LNCAP (cell line): ENCODE measurements at regions not wholly inside any gene's neighbourhood (a gene's known extent, or its start where the extent isn't known, plus 50 kb on each side); places are given as distances from the start of the nearest gene placed in this dataset.

ENCODE experiments used
- TF ChIP-seq, protein P1 (sequence below): fragments of 450-650 bp; IDR thresholded peaks from 2 replicates; pipeline ENCODE4 v1.5.1; 2017; ENCODE audit warnings: mild to moderate bottlenecking

DNA sequence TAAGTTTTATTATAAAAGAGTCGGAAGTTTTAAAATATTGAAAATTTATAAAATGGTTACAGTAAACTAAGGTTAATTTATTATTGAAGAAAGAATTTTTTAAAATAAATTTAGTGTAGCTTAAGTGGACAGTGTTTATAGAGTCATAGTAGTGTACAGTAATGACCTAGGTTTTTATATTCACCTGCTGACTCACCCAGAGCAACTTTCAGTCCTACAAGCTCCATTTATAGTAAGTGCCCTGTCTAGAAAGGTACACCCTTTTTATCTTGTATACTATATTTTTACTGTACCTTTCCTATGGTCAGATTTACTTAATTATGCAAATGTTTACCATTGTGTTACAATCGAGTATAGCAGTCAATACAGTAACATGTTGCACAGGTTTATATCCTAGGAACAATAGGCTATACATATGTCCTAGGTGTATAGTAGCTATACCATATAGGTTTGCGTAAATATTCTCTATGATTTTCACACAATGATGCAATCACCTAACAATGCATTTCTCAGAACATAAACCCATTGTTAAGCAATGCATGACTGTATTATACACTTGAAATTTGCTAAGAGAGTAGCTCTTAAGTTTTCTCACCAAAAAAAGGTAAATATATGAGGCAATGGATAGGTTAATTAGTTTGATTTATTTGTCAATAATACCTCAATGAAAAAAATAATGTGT is 106.9 kb upstream of the CD96 start:
- TF ChIP-seq, protein P1, sequence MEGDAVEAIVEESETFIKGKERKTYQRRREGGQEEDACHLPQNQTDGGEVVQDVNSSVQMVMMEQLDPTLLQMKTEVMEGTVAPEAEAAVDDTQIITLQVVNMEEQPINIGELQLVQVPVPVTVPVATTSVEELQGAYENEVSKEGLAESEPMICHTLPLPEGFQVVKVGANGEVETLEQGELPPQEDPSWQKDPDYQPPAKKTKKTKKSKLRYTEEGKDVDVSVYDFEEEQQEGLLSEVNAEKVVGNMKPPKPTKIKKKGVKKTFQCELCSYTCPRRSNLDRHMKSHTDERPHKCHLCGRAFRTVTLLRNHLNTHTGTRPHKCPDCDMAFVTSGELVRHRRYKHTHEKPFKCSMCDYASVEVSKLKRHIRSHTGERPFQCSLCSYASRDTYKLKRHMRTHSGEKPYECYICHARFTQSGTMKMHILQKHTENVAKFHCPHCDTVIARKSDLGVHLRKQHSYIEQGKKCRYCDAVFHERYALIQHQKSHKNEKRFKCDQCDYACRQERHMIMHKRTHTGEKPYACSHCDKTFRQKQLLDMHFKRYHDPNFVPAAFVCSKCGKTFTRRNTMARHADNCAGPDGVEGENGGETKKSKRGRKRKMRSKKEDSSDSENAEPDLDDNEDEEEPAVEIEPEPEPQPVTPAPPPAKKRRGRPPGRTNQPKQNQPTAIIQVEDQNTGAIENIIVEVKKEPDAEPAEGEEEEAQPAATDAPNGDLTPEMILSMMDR = no peak

DNA sequence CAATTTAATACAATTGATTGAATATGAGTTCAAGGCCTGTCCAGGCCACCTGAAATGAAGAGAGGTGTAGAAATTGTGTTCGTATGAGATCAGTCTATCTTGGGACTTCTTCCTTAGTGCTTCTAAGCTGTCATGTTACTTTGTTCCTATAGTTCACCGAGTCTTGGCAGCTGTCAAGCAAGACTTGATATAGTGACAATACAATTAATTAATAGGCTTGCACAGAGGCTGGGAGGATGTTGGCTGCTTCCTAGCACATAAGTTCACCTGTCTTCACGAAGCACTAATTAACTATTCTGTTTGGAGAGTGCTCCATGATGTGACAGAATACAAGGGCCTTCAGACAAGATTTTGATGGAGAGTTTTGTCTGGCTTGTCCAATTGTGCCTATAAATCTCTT is 103.7 kb upstream of the CD96 start:
- TF ChIP-seq, protein P1 = no peak

DNA sequence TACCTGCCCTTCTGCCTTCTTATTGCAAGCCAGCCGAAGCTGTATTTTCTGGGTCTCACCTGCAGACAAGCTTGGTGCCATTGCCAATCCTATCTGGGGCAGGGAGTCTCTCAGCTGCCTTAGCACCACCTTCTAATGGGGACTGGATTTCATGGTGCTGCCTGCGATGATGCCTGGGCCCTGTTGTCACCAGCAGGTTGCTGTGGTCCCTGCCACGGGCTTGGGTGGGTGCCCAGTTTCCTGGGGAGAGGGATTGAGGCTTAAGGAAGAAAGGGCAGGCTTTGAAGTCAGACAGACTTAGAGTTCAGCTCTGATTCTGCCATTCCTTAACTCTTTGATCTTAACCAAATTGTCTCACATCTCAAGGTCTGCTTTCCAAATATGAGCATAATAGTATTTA is 87.4 kb upstream of the CD96 start:
- TF ChIP-seq, protein P1 = no peak

DNA sequence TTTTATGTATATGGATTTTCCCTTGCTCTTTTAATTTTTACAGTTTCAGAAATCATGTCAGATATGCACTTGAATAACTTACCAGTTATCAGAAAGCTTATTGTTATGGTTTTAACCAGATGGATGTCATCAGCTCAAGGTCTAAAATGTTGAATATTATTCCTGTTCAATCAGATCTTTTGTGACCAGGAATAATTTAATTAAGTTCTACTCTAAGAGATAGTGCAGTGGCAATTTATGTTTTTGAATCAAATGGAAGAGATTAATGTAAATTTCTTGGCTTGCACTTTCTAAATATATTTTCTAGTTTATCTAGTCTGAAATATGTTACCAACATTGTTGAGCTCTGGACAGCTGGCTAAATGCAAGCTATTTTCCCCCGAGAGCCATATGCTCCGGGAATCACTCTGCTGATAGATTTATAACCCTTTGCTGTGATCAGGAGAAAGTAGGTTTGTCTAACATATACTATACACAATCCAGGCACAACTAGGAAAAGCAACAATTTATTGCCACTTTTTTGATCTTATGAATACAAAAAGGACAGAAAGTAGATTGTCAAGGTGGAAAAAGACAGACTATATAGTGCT is 76.8 kb upstream of the CD96 start:
- TF ChIP-seq, protein P1 = no peak

DNA sequence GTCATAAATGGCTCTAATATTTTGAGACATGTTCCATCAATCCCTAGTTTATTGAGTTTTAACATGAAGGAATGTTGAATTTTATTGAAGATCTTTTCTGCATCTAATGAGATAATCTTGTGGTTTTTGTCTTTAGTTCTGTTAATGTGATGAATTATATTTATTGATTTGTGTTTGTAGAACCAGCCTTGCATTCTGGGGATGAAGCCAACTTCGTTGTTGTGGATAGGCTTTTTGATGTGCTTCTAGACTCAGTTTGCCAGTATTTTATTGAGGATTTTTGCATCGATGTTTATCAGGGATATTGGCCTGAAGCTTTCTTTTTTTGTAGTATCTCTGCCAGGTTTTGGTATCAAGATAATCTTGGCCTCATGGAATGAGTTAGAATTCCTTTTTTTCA is 72.0 kb upstream of the CD96 start:
- TF ChIP-seq, protein P1 = no peak

DNA sequence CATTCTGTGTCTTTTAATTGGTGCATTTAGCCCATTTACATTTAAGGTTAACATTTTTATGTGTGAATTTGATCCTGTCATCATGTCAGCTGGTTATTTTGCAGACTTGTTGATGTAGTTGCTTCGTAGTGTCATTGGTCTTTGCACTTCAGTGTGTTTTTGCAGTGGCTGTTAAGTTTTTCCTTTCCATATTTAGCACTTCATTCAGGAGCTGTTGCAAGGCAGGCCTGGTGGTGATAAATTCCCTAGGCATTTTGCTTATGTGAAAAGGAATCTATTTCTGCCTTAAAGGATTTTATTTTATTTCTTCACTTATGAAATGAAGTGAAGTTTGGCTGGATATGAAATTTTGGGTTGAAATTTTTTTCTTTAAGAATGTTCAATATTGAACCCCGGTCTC is 70.2 kb upstream of the CD96 start:
- TF ChIP-seq, protein P1 = no peak

DNA sequence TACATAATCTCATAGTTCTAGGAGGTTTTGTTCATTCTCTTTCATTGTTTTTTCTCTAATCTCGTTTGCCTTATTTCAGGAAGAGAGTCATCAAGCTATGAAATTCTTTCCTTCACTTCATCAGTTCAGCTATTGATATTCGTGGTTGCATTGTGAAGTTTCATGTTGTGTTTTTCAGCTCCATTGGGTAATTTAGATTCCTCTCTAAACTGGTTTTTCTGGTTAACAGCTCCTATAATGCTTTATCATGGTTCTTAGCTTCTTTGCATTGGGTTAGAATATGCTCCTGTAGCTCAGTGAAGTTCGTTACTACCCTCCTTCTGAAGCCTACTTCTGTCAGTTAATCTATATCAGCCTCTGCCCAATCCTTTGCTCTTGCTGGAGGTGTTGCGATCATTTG is 69.4 kb upstream of the CD96 start:
- TF ChIP-seq, protein P1 = no peak
